ENCODE measurements at regions not wholly inside any gene's neighbourhood (a gene's known extent, or its start where the extent isn't known, plus 50 kb on each side); places are given as distances from the start of the nearest gene placed in this dataset.

GRCh38 chr16:17607075-17607509, 136.3 kb upstream of the XYLT1 start:
- no peak for TF ChIP-seq REST (IDR thresholded peaks at IDR 0.05; ENCODE audit: low read depth)
- TF ChIP-seq TAF1 (IDR thresholded peaks at IDR 0.05; ENCODE audit: low read depth): no peak
- no peak for TF ChIP-seq YY1 (IDR thresholded peaks at IDR 0.05; ENCODE audit: low read depth)

All from Ishikawa (cell line).